Lower lobe of right lung (tissue), 2 donors: ENCODE measurements at regions not wholly inside any gene's neighbourhood (a gene's known extent, or its start where the extent isn't known, plus 50 kb on each side); places are given as distances from the start of the nearest gene placed in this dataset.

Source experiments
- ATAC-seq, 2 donors: fragments of 200-7000 bp; cut with Tn5 transposase; one replicate each; pipeline ENCODE4 v1.9.1; 2020 to 2022; ENCODE audit warnings: mild to moderate bottlenecking in 2 of 2, moderate library complexity in 2 of 2
- DNase-seq: peaks from one replicate; pipeline ENCODE4 v3.0.0-alpha.2; 2020
- H3K27ac ChIP-seq: fragments of 200-600 bp; one replicate; pipeline ENCODE4 v1.8.0; 2022
- H3K27me3 ChIP-seq: fragments of 200-600 bp; one replicate; pipeline ENCODE4 v1.8.0; 2022; ENCODE audit warnings: low read depth
- H3K36me3 ChIP-seq: fragments of 200-600 bp; one replicate; pipeline ENCODE4 v1.8.0; 2022; ENCODE audit warnings: mild to moderate bottlenecking
- H3K4me1 ChIP-seq: fragments of 200-600 bp; one replicate; pipeline ENCODE4 v1.8.0; 2022
- H3K4me3 ChIP-seq: fragments of 200-600 bp; one replicate; pipeline ENCODE4 v1.8.0; 2022; ENCODE audit warnings: mild to moderate bottlenecking
- H3K9me3 ChIP-seq: fragments of 200-600 bp; one replicate; pipeline ENCODE4 v1.8.0; 2022
- CTCF ChIP-seq: fragments of 200-600 bp; IDR thresholded peaks from one replicate; pipeline ENCODE4 v1.8.0; 2022; ENCODE audit warnings: antibody characterized with exemption, mild to moderate bottlenecking
- intact Hi-C: fragments of 100-400 bp; cut with DNase I; formaldehyde crosslinking; loops from one replicate; pipeline ENCODE4 v1.11.0; 2022
- donor health status: DM: no; HTN: yes; CAD: no; lungs with severe emphysema.

- no peaks in the 10 kb centered on the region for H3K4me1 ChIP-seq
- intact Hi-C loops = no loop called here
- TF ChIP-seq CTCF = no peak
Measured at GRCh38 chr15:35298509-35298908, 213.4 kb upstream of the NANOGP8 start.

GRCh38 chr15:35293353-35294130 lies 208.4 kb upstream of the NANOGP8 start:
- Histone ChIP-seq H3K4me3 (no peak overlapping the region), H3K27me3 (no peaks in the 10 kb centered on the region), H3K27ac (no peak overlapping the region), H3K4me1 (no peaks in the 10 kb centered on the region), H3K9me3 (no peaks in the 10 kb centered on the region), H3K36me3 (no peaks in the 10 kb centered on the region)
- TF ChIP-seq CTCF = no peak
- ATAC-seq = no peak
- intact Hi-C loops = no loop called here
- DNase-seq = no peak

More at GRCh38 chr15:35298509-35298908, 213.4 kb upstream of the NANOGP8 start:
- H3K27ac ChIP-seq = no peak overlapping the region
- H3K36me3 ChIP-seq = no peaks in the 10 kb centered on the region
- DNase-seq = no peak
- ATAC-seq = no peak
- no peak overlapping the region for H3K4me3 ChIP-seq
- no peaks in the 10 kb centered on the region for H3K9me3 ChIP-seq
- H3K27me3 ChIP-seq = no peaks in the 10 kb centered on the region

- Histone ChIP-seq H3K4me1 (no peaks in the 10 kb centered on the region), H3K27me3 (no peaks in the 10 kb centered on the region), H3K36me3 (no peaks in the 10 kb centered on the region), H3K27ac (no peak overlapping the region), H3K9me3 (no peaks in the 10 kb centered on the region), H3K4me3 (no peak overlapping the region)
- DNase-seq (no peak), ATAC-seq (no peak)
- TF ChIP-seq CTCF = no peak
- intact Hi-C loops = no loop called here
Measured at GRCh38 chr15:35290301-35290721, 205.2 kb upstream of the NANOGP8 start.

GRCh38 chr15:35289024-35289617 lies 204.0 kb upstream of the NANOGP8 start:
- Histone ChIP-seq H3K4me1 (no peaks in the 10 kb centered on the region), H3K27ac (no peak overlapping the region), H3K9me3 (no peaks in the 10 kb centered on the region), H3K27me3 (no peaks in the 10 kb centered on the region), H3K36me3 (no peaks in the 10 kb centered on the region), H3K4me3 (no peak overlapping the region)
- ATAC-seq (peak in 1 of 2 donors; percentile 66), DNase-seq (no peak)
- TF ChIP-seq CTCF = peak; percentile 70
- intact Hi-C loops = no loop called here

- no peak for TF ChIP-seq CTCF
- ATAC-seq (no peak), DNase-seq (no peak)
- Histone ChIP-seq H3K9me3 (no peaks in the 10 kb centered on the region), H3K36me3 (no peaks in the 10 kb centered on the region), H3K27ac (no peak overlapping the region), H3K27me3 (no peaks in the 10 kb centered on the region), H3K4me1 (no peaks in the 10 kb centered on the region), H3K4me3 (no peak overlapping the region)
- intact Hi-C loops = no loop called here
Measured at GRCh38 chr15:35288580-35288979, 203.5 kb upstream of the NANOGP8 start.
